Caco-2 (cell line): ENCODE measurements at regions not wholly inside any gene's neighbourhood (a gene's known extent, or its start where the extent isn't known, plus 50 kb on each side); places are given as distances from the start of the nearest gene placed in this dataset.

ENCODE experiments used
- BruUV-seq: library from RNA; stranded (reverse); fragments of 400-500 nt; replicated peaks from 2 replicates; lab custom pipeline; 2021; lab: Mats Ljungman, UMichigan
- CTCF ChIA-PET: fragments of 300-600 bp; sonication (Branson Sonifier 250); formaldehyde crosslinking; loops from one replicate; lab custom pipeline; 2022; ENCODE audit warnings: antibody characterized with exemption; lab: Charles Lee
- POLR2A ChIA-PET: fragments of 300-600 bp; sonication (Branson Sonifier 250); formaldehyde crosslinking; loops from one replicate; lab custom pipeline; 2022; ENCODE audit warnings: antibody characterized with exemption; lab: Charles Lee
- DNase-seq, 2 experiments: peaks; one replicate each; pipeline versions ENCODE4 v3.0.0 to v3.0.0-alpha.2; 2020 to 2022
- H3K27me3 ChIP-seq: replicated peaks from 2 replicates; pipeline ENCODE4 v1.6.0; 2011; ENCODE audit warnings: low read length; ENCODE audit not compliant: control insufficient read depth, insufficient read depth
- H3K36me3 ChIP-seq: 2 replicates; pipeline ENCODE4 v1.5.1; 2011; ENCODE audit warnings: low read length; ENCODE audit not compliant: control insufficient read depth, insufficient read depth
- H3K4me1 ChIP-seq: fragments of 250-450 bp; sonication (Bioruptor Pico); 2 replicates; pipeline ENCODE4 v1.5.1; 2020; ENCODE audit warnings: mild to moderate bottlenecking
- H3K4me3 ChIP-seq: 2 replicates; pipeline ENCODE4 v1.5.1; 2011; ENCODE audit warnings: low read depth, mild to moderate bottlenecking, control low read depth, low read length
- H3K9me3 ChIP-seq: fragments of 250-450 bp; sonication (Bioruptor Pico); 2 replicates; pipeline ENCODE4 v1.5.1; 2020; ENCODE audit warnings: mild to moderate bottlenecking, moderate library complexity
- H3K27ac Mint-ChIP-seq: one replicate; pipeline ENCODE4 v1.8.0; 2022; ENCODE audit warnings: mixed read lengths; ENCODE audit not compliant: unreplicated experiment
- H3K27me3 Mint-ChIP-seq: one replicate; pipeline ENCODE4 v1.8.0; 2022; ENCODE audit warnings: mixed read lengths; ENCODE audit not compliant: insufficient read depth, unreplicated experiment
- H3K36me3 Mint-ChIP-seq: one replicate; pipeline ENCODE4 v1.8.0; 2022; ENCODE audit warnings: mild to moderate bottlenecking, mixed read lengths; ENCODE audit not compliant: insufficient read depth, unreplicated experiment
- H3K4me1 Mint-ChIP-seq: one replicate; pipeline ENCODE4 v1.8.0; 2022; ENCODE audit warnings: low read depth, mixed read lengths; ENCODE audit not compliant: unreplicated experiment
- H3K4me3 Mint-ChIP-seq: one replicate; pipeline ENCODE4 v1.8.0; 2022; ENCODE audit warnings: mild to moderate bottlenecking, moderate library complexity, mixed read lengths; ENCODE audit not compliant: unreplicated experiment
- H3K9me3 Mint-ChIP-seq: one replicate; pipeline ENCODE4 v1.8.0; 2022; ENCODE audit warnings: mixed read lengths; ENCODE audit not compliant: unreplicated experiment
- CTCF ChIP-seq, 2 experiments: fragments of 200-600 bp in 1 of 2; IDR thresholded peaks; 1 replicate in 1 of 2; 2 replicates in 1 of 2; pipeline versions ENCODE4 v1.5.1 to v1.8.0; 2011 to 2022; ENCODE audit warnings: antibody characterized with exemption in 1 of 2, control low read depth in 1 of 2, inconsistent platforms in 1 of 2, low read depth in 1 of 2, low read length in 1 of 2, mild to moderate bottlenecking in 1 of 2, moderate library complexity in 1 of 2; ENCODE audit not compliant: insufficient read depth in 1 of 2, severe bottlenecking in 1 of 2, unreplicated experiment in 1 of 2
- intact Hi-C: fragments of 100-400 bp; cut with micrococcal nuclease; formaldehyde crosslinking; loops from one replicate; pipeline ENCODE4 v1.10.0; 2022; ENCODE audit not compliant: unreplicated experiment

GRCh38 chr21:17981060-17981740, 162.0 kb upstream of the C21orf91 start:
- BruUV-seq = no TSS peak
- intact Hi-C loops = no loop called here
- Mint-ChIP-seq H3K27ac (no peak overlapping the region), H3K4me1 (no peaks in the 10 kb centered on the region), H3K9me3 (no peaks in the 10 kb centered on the region), H3K27me3 (no peaks in the 10 kb centered on the region), H3K4me3 (no peak overlapping the region), H3K36me3 (no peaks in the 10 kb centered on the region)
- Histone ChIP-seq H3K36me3 (no peaks in the 10 kb centered on the region), H3K4me1 (no peaks in the 10 kb centered on the region), H3K27me3 (no peaks in the 10 kb centered on the region), H3K9me3 (no peaks in the 10 kb centered on the region), H3K4me3 (no peak overlapping the region)
- ChIA-PET POLR2A (no interaction called here), CTCF (no interaction called here)
- DNase-seq = no peak
- TF ChIP-seq CTCF (IDR thresholded peaks at IDR 0.05; ENCODE audit: insufficient read depth in 1 of 2, low read depth in 1 of 2, low read length in 1 of 2, severe bottlenecking in 1 of 2, unreplicated experiment in 1 of 2) = no peak

- no TSS peak for BruUV-seq
- no peaks in the 10 kb centered on the region for H3K4me1 Mint-ChIP-seq
- H3K4me3 Mint-ChIP-seq = no peak overlapping the region
- no peaks in the 10 kb centered on the region for H3K27me3 Mint-ChIP-seq
- H3K9me3 ChIP-seq = no peaks in the 10 kb centered on the region
- no peak overlapping the region for H3K27ac Mint-ChIP-seq
- no peak for TF ChIP-seq CTCF (IDR thresholded peaks at IDR 0.05; ENCODE audit: insufficient read depth in 1 of 2, low read depth in 1 of 2, low read length in 1 of 2, severe bottlenecking in 1 of 2, unreplicated experiment in 1 of 2)
- CTCF ChIA-PET = no interaction called here
- no peaks in the 10 kb centered on the region for H3K9me3 Mint-ChIP-seq
- H3K27me3 ChIP-seq = no peaks in the 10 kb centered on the region
- no peaks in the 10 kb centered on the region for H3K4me1 ChIP-seq
- no peak overlapping the region for H3K4me3 ChIP-seq
- POLR2A ChIA-PET = no interaction called here
- no peaks in the 10 kb centered on the region for H3K36me3 ChIP-seq
- H3K36me3 Mint-ChIP-seq = no peaks in the 10 kb centered on the region
- DNase-seq = no peak
- intact Hi-C loops = no loop called here
Observed at GRCh38 chr21:17979763-17980162, 160.6 kb upstream of the C21orf91 start.

DNA sequence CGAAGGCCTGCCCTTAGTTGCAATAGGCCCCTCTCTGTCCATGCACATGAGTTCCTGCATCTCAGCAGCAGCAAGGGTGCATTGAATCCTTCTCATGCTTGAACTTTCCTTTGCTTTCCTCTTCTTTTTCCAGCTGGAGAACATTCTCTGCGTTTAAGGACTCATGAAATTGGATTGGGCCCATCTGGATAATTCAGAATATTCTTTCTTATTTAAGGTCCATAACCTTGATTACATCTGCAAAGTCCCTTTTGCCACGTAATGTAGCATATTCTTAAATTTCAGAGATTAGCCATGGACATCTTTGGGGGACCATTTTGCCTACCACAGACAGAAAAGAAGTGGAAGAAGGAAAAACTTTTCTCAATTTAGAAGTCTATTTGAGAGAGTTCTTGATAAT, 159.7 kb upstream of the C21orf91 start:
- H3K9me3 ChIP-seq = no peaks in the 10 kb centered on the region
- H3K9me3 Mint-ChIP-seq = no peaks in the 10 kb centered on the region
- no peak for DNase-seq
- H3K4me1 ChIP-seq = no peaks in the 10 kb centered on the region
- H3K4me3 Mint-ChIP-seq = no peak overlapping the region
- H3K4me3 ChIP-seq = no peak overlapping the region
- no peaks in the 10 kb centered on the region for H3K4me1 Mint-ChIP-seq
- H3K36me3 Mint-ChIP-seq = no peaks in the 10 kb centered on the region
- no peaks in the 10 kb centered on the region for H3K36me3 ChIP-seq
- intact Hi-C loops = no loop called here
- POLR2A ChIA-PET = no interaction called here
- H3K27me3 ChIP-seq = no peaks in the 10 kb centered on the region
- H3K27me3 Mint-ChIP-seq = no peaks in the 10 kb centered on the region
- no peak overlapping the region for H3K27ac Mint-ChIP-seq
- no TSS peak for BruUV-seq
- no peak for TF ChIP-seq CTCF (IDR thresholded peaks at IDR 0.05; ENCODE audit: insufficient read depth in 1 of 2, low read depth in 1 of 2, low read length in 1 of 2, severe bottlenecking in 1 of 2, unreplicated experiment in 1 of 2)
- CTCF ChIA-PET = no interaction called here
